Renal pelvis (tissue), 1 donor: ENCODE measurements at regions not wholly inside any gene's neighbourhood (a gene's known extent, or its start where the extent isn't known, plus 50 kb on each side); places are given as distances from the start of the nearest gene placed in this dataset.
"Not testable (repeated sequence)": the region's sequence is repeated elsewhere in the genome, so short reads cannot be mapped to it uniquely, and the experiment has no call there.

ENCODE experiments used
- DNase-seq: peaks from one replicate; pipeline ENCODE4 v3.0.0-alpha.2; 2013

DNA sequence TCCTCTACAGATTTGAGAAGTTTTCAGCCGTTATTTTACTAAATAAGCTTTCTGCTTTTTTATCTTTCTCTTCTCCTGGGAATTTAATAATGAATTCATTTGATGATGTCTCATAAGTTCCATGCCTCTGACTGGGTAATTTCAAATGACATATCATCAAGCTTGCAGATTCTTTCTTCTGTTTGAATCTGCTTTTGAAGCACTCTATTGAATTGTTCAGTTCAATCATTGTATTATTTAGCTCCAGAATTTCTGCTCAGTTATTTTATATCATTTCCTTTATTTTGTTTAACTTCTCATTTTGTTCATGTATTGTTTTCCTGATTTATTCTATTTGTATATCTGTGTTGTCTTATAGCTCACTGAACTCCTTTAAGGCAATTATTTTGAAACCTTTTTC is 196.9 kb upstream of the CNTNAP2 start:
- no peak for DNase-seq

DNA sequence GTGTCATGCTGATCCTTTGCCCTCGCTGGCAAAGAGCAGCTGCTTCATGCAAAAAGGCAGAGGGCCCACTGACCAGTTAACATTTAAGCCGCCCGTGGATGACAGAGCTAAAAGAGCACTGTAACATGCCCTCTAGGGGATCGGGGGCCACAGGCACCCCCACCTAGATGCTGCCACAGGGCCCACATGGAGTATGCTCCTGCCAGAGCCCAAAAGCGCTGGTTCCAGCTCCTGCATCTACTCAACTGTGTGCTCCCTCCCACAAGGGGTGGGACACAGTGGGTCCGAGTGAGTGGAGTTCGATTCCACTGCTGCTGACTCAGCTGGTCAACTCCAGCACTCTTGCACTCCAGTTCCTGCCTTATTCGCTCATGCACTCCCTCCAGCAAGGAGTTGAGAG is 199.8 kb upstream of the CNTNAP2 start:
- DNase-seq = no peak

GRCh38 chr7:145915679-145916078 is 200.9 kb upstream of the CNTNAP2 start:
- peak; percentile 12 for DNase-seq

- no peak for DNase-seq
Observed at GRCh38 chr7:145909991-145910513, 206.5 kb upstream of the CNTNAP2 start.

DNA sequence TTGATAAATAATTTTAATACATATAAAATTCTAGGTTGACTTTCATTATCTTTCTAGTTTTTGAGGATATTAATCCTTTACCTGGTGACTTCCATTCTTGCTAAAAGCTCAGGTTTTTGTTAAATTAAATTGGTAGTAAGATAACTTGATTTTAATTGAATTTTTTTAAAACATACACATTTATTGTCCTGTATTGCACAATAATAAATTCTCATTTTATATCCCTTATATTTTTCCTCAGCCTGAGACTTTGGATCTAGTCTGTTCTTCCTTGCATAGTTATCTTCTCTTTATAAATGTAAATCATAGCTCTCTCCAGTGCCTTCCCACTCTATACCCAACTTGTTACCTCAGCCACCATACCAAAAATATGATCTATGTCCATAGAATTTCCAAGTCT is 212.9 kb upstream of the CNTNAP2 start:
- no peak for DNase-seq

DNA sequence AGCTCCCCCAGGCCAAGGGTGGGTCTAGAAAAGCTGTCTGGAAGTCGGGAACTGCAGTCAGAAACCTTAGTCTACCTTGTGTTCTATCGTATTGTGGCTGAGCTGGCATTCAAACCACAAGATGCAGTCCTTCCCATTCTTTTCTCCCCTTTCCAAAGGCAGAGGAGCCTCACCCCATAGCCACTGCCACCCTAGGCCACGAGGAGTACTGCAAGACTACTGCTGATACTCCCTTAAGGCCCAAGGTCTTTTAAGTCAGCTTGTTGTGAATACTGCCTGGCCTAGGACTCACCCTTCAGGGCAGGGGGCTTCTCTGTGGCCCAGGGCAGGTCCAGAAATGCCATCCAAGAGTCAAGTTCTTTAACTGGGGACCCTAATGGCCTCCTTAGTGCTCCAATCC is 214.5 kb upstream of the CNTNAP2 start:
- no peak for DNase-seq

DNA sequence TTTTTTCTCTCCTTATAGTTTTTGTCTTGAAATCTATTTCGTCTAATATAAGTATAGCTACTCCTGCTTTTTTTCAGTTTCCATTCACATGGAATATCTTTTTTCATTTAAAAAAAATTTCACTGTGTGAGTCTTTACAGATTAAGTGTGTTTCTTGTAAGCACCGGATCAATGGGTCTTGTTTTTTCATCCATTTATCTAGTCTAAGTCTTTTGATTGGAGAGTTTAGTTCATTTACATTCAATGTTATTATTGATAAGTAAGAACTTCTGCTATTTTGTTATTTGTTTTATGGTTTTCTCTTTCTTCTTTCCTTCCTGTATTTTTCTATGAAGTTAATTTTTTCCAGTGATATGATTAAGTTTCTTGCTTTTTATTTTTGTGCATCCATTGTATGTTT is 216.7 kb upstream of the CNTNAP2 start:
- DNase-seq = no peak

- no peak for DNase-seq
Observed at GRCh38 chr7:145893925-145894535, 222.6 kb upstream of the CNTNAP2 start.

DNA sequence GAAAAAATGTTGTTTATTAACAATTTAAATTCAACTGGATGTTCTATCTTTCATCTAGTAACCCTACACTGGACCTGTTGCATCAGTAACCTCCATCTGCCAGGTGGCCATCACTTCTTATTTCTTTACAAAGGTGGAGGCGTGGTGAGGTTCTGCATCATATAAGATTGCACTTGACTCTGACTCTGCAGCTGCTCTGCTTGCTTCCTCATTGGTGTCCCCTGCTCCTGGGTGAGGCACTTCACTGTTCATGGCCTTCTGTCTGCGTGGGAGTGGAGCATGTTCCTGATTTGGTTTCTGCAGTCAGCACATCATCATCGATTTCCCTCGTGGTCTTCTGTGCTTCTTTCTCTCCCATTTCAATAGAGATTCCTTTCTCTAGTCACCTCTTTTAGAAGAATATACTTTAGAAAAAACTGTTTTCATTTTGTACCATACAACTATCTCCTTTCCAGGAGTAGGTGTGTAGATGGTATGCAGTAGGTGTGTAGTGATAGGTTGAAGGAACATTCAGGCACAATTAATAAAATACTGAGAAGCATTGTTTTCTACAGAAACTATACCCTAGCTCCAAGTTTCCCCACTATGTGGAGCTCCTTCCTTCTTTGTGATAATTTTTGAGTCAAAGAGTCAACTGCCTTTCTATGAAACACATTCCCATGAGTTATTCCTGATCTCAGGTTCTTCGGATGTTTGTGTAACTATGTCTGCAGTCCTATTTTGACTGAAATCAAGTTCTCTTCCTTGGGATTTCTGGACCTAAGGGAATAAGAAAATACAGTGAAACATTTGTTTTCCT is 231.7 kb upstream of the CNTNAP2 start:
- no peak for DNase-seq

GRCh38 chr7:145876376-145876775 is 240.2 kb upstream of the CNTNAP2 start:
- no peak for DNase-seq

GRCh38 chr7:145875267-145875666 is 241.3 kb upstream of the CNTNAP2 start:
- DNase-seq = no peak

GRCh38 chr7:145868935-145869334 is 247.7 kb upstream of the CNTNAP2 start:
- no peak for DNase-seq

GRCh38 chr7:145862212-145862611 is 254.4 kb upstream of the CNTNAP2 start:
- no peak for DNase-seq

DNA sequence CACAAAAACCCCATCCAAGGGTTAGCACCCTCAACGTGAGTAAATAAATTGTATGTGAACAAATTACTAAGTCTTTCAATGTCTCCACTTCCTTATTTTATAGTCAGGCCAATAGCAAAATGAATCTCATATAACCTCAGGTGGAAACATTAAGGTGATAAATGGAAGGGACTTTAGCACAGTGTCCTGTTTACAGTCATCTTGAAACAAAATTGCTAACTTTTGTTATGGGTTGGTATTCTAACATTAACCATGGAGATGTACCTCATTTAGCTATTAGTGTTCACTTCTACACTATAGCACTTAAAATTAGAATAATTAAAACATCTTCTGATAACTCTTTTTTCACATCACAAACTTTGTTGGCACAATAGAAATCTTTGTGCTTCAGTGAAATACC is 255.8 kb upstream of the CNTNAP2 start:
- no peak for DNase-seq

GRCh38 chr7:145850636-145851035 is 266.0 kb upstream of the CNTNAP2 start:
- DNase-seq = no peak

DNA sequence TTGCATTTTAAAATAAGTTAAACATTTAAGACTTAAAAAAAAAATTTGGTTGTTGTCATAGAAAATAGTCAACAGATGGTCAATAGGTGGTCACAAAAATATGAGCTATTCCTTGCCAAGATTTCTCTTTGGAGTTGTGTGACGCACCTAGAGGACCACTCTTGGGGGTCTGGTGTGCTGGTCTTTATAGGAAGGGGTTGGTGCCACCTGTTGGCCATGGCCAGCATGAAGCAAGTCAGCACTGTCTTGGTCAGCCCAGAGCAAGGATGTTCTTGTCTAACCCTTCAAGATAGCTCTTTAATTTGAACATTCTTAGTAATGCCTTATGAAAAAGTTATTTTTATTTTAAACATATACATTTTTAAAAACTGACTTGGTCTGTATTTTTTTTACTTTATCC is 267.9 kb upstream of the CNTNAP2 start:
- DNase-seq = no peak

DNA sequence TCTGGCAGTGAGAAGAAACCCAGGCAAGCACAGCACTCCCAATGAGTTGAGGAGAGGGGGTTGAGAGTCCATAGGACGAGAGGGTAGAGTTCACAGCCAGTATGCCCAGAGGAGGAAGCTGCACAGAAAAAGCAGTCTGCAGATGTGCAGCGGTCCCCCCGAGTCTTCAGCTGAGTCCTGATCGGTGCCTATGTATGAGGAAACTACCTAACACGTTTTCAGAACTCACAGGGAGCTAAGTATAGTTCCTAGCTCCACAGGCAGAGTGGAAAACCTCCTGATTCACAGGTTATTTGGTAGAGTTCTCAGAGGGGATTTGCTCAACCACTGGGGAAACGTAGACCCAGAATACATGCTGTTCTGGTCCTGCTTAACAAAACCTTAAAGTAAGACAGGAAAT is 271.3 kb upstream of the CNTNAP2 start:
- no peak for DNase-seq

DNA sequence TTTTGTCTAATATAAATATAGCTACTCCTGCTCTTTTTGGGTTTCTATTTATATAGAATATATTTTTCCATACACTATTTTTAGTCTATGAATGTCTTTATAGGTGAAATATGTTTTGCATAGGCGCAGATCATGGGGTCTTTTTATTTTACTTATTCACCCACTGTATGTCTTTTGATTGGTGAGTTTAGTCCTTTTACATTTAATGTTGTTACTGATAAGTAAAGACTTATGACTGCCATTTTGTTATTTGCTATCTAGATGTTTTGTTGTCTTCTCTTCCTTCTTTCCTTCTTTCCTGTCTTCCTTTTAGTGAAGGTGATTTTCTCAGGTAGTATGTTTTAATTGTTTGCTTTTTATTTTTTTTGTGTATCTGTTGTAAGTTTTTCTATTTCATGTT is 276.8 kb upstream of the CNTNAP2 start:
- no peak for DNase-seq

- DNase-seq = no peak
Observed at GRCh38 chr7:145831616-145832206, 284.9 kb upstream of the CNTNAP2 start.

DNA sequence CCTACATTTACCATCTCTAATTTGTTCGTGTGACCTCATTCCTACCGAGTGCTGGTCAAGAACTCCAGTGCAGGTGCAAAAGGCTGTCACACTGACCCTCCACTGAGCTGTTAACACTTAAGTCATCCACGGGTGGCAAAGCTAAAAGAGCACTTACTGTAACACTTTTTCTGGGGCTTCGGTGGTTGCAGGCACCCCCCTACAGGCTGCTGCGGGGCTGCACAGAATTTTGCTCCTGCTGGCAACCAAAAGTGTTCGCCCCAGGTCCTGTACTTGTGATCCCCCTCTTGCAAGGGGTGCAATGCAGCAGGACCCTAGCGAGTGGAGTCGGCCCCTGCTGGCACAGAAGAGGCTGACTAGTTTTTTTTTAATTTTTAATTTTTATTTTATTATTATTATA is 298.9 kb upstream of the CNTNAP2 start:
- no peak for DNase-seq

GRCh38 chr7:145812218-145812617 is 304.4 kb upstream of the CNTNAP2 start:
- no peak for DNase-seq

DNA sequence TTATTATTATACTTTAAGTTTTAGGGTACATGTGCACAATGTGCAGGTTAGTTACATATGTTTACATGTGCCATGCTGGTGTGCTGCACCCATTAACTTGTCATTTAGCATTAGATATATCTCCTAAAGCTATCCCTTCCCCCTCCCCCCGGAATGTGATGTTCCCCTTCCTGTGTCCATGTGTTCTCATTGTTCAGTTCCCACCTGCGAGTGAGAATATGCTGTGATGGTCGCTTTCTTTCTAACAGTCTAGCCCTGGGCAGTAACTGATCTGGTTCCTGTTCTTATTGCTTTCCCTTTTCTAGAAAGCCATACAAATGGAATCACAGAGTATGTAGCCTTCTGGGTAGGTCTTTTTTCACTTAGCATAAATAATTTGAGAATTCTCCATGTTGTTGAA is 311.1 kb upstream of the CNTNAP2 start:
- DNase-seq = not testable (repeated sequence)

DNA sequence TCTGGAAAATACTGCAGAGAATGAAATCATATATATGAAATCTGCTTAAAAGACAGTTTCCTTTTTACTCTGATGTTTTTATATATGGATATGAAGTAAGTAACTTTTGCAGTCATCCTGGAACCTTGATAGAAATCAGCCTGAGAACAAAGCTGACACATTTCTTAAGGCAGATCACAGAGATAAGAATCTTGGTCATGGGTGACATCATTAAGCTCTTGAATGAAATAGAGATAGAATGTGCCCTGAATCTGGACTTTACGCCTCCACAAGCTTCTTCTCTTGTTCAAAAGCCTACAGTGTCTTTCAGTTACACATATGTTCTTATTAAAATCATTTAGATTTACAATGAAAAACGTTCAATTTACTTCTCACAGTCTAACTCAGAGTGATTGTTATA is 319.1 kb upstream of the CNTNAP2 start:
- DNase-seq = no peak
